Osteocyte (in vitro differentiated cells): ENCODE measurements at regions not wholly inside any gene's neighbourhood (a gene's known extent, or its start where the extent isn't known, plus 50 kb on each side); places are given as distances from the start of the nearest gene placed in this dataset.

ENCODE experiments used
- DNase-seq: peaks from one replicate; pipeline ENCODE4 v3.0.0; 2021; ENCODE audit warnings: mixed read lengths; ENCODE audit not compliant: unreplicated experiment; ENCODE audit errors: extremely low spot score
- H3K27ac Mint-ChIP-seq: one replicate; pipeline ENCODE4 v1.8.0; 2021; ENCODE audit warnings: mild to moderate bottlenecking, mixed read lengths; ENCODE audit not compliant: unreplicated experiment
- H3K27me3 Mint-ChIP-seq: one replicate; pipeline ENCODE4 v1.8.0; 2021; ENCODE audit warnings: mixed read lengths; ENCODE audit not compliant: unreplicated experiment
- H3K36me3 Mint-ChIP-seq: one replicate; pipeline ENCODE4 v1.8.0; 2021; ENCODE audit warnings: mixed read lengths; ENCODE audit not compliant: unreplicated experiment
- H3K4me1 Mint-ChIP-seq: one replicate; pipeline ENCODE4 v1.8.0; 2021; ENCODE audit warnings: mixed read lengths; ENCODE audit not compliant: unreplicated experiment
- H3K4me3 Mint-ChIP-seq: one replicate; pipeline ENCODE4 v1.8.0; 2021; ENCODE audit warnings: mild to moderate bottlenecking, moderate library complexity, mixed read lengths; ENCODE audit not compliant: unreplicated experiment
- H3K9me3 Mint-ChIP-seq: one replicate; pipeline ENCODE4 v1.8.0; 2021; ENCODE audit warnings: mixed read lengths; ENCODE audit not compliant: unreplicated experiment
- TF ChIP-seq, protein P1 (sequence below): fragments of 200-600 bp; sonication (generic); IDR thresholded peaks from 2 replicates; pipeline ENCODE4 v1.5.0; 2021; ENCODE audit warnings: antibody characterized with exemption, mild to moderate bottlenecking, moderate library complexity

- H3K36me3 Mint-ChIP-seq: no peaks in the 10 kb centered on the region
- no peaks in the 10 kb centered on the region for H3K4me1 Mint-ChIP-seq
- H3K9me3 Mint-ChIP-seq: peaks cover 9% of the 10 kb centered on the region
- H3K27ac Mint-ChIP-seq: no peak overlapping the region
- H3K27me3 Mint-ChIP-seq: no peaks in the 10 kb centered on the region
- DNase-seq: peak; percentile 53
- TF ChIP-seq, protein P1, sequence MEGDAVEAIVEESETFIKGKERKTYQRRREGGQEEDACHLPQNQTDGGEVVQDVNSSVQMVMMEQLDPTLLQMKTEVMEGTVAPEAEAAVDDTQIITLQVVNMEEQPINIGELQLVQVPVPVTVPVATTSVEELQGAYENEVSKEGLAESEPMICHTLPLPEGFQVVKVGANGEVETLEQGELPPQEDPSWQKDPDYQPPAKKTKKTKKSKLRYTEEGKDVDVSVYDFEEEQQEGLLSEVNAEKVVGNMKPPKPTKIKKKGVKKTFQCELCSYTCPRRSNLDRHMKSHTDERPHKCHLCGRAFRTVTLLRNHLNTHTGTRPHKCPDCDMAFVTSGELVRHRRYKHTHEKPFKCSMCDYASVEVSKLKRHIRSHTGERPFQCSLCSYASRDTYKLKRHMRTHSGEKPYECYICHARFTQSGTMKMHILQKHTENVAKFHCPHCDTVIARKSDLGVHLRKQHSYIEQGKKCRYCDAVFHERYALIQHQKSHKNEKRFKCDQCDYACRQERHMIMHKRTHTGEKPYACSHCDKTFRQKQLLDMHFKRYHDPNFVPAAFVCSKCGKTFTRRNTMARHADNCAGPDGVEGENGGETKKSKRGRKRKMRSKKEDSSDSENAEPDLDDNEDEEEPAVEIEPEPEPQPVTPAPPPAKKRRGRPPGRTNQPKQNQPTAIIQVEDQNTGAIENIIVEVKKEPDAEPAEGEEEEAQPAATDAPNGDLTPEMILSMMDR: no peak
- H3K4me3 Mint-ChIP-seq: no peak overlapping the region
Observed at GRCh38 chr1:4220362-4220761, 320.3 kb upstream of the C1orf174 start.

- Mint-ChIP-seq H3K27ac (no peak overlapping the region), H3K36me3 (no peaks in the 10 kb centered on the region), H3K4me3 (no peak overlapping the region), H3K27me3 (no peaks in the 10 kb centered on the region), H3K9me3 (peaks cover 9% of the 10 kb centered on the region), H3K4me1 (no peaks in the 10 kb centered on the region)
- peak; percentile 57 for DNase-seq
- TF ChIP-seq, protein P1: no peak
Observed at GRCh38 chr1:4221107-4221506, 321.0 kb upstream of the C1orf174 start.

DNA sequence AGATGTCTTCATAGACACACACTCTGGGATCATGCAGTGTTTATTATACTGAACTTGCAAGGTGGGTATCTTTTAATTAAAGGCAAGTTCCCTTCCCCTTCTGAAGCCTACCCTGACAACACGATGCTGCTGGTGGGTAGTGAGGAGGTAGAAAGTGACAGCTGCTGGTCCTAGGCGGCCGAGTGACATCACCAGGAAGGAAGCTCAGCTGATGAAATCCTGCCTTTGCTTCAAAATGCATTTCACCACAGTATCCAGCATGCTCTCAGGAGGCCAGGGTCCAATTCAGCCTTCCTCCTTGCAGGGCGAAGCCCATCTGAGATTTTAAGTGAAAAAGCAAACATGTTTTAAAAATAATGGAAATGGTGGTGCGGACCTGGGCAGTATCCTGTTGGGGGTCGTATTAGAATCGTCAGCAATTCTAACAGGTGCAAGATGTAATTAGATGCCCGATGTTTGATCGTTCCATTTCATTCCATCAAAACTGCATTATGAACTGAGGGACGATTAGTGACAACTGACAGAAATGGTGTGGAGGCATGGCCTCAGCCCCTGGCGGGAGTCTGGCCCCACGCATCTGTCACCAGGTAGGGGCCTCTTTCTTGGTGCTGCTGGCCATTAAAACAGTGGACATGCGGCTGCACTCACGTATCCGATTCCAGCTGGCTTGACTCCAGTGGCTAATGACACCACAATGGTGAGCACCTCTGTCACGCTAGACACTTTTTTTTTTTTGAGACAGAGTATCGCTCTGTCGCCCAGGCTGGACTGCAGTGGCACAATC is 324.8 kb upstream of the C1orf174 start:
- no peak overlapping the region for H3K4me3 Mint-ChIP-seq
- H3K9me3 Mint-ChIP-seq: peaks cover 5% of the 10 kb centered on the region
- H3K4me1 Mint-ChIP-seq: no peaks in the 10 kb centered on the region
- H3K27ac Mint-ChIP-seq: no peak overlapping the region
- TF ChIP-seq, protein P1: no peak
- no peaks in the 10 kb centered on the region for H3K27me3 Mint-ChIP-seq
- H3K36me3 Mint-ChIP-seq: no peaks in the 10 kb centered on the region
- peak; percentile 66 for DNase-seq

DNA sequence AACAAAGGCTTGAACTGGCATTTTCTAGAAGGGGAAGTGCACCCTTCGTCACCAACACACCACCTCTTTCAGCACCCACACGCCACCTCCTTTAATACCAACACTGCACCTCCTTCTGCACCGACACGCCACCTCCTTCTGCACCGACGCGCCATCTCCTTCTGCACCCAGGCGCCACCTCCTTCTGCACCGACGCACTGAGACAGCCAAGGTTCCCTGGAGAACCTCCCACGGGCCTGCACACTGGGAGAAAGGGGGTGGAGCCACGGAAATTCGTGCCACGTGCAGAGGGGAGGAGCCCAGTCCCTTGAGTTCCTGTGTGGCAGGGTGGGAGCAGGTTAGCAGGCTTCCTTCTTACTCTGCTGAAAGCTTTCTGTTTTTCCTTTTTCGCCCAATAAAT is 327.9 kb upstream of the C1orf174 start:
- no peaks in the 10 kb centered on the region for H3K36me3 Mint-ChIP-seq
- H3K27ac Mint-ChIP-seq: no peak overlapping the region
- DNase-seq: peak; percentile 74
- TF ChIP-seq, protein P1: no peak
- no peaks in the 10 kb centered on the region for H3K27me3 Mint-ChIP-seq
- H3K4me1 Mint-ChIP-seq: no peaks in the 10 kb centered on the region
- H3K4me3 Mint-ChIP-seq: no peak overlapping the region
- peaks cover 18% of the 10 kb centered on the region for H3K9me3 Mint-ChIP-seq

DNA sequence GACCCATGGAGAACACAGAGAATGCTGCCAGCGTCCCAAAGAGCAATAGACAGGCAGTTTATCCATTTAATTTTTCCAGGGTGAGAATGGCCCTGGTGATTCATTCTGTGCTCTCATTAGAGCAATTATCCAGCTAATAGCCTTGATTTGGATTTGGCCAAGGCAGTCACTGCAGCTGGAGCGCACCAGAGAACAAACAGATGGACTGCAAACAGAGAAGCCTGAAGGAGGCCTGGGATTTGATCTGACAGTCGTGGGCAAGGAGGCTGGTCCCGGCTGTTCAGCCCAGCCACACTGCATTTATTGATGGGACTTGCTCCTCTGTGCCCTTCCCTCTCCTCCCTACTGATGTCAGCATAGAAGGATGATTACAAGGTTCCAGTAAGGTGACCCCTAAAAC is 353.9 kb upstream of the C1orf174 start:
- DNase-seq: no peak
- no peaks in the 10 kb centered on the region for H3K4me1 Mint-ChIP-seq
- no peak overlapping the region for H3K27ac Mint-ChIP-seq
- H3K27me3 Mint-ChIP-seq: no peaks in the 10 kb centered on the region
- peaks cover 37% of the 10 kb centered on the region for H3K9me3 Mint-ChIP-seq
- TF ChIP-seq, protein P1: no peak
- no peak overlapping the region for H3K4me3 Mint-ChIP-seq
- H3K36me3 Mint-ChIP-seq: no peaks in the 10 kb centered on the region
